HCT116 (cell line): ENCODE measurements at regions not wholly inside any gene's neighbourhood (a gene's known extent, or its start where the extent isn't known, plus 50 kb on each side); places are given as distances from the start of the nearest gene placed in this dataset.

ENCODE experiments used
- ATAC-seq: fragments of 200-7000 bp; cut with Tn5 transposase; 2 replicates; pipeline ENCODE4 v1.9.1; 2020; ENCODE audit warnings: mild to moderate bottlenecking, moderate library complexity
- BruUV-seq: library from RNA; stranded (reverse); fragments of 400-500 nt; replicated peaks from 2 replicates; lab custom pipeline; 2021; lab: Mats Ljungman, UMichigan
- CTCF ChIA-PET: fragments of 300-600 bp; sonication (Branson Sonifier 250); formaldehyde crosslinking; loops from one replicate; lab custom pipeline; 2021; ENCODE audit warnings: antibody characterized with exemption; lab: Charles Lee
- POLR2A ChIA-PET: fragments of 300-600, 350-600 bp; sonication (Branson Sonifier 250); formaldehyde crosslinking; loops from one replicate; lab custom pipeline; 2021; ENCODE audit warnings: antibody characterized with exemption; lab: Charles Lee
- RAD21 ChIA-PET, 2 experiments: fragments of 300-600 bp; sonication (Branson Sonifier 250); formaldehyde crosslinking; loops; one replicate each; lab custom pipeline; 2023; ENCODE audit warnings: low total read pairs in 2 of 2; ENCODE audit not compliant: uncharacterized antibody in 2 of 2, unreplicated experiment in 2 of 2, low non-redundant PET in 1 of 2; lab: Charles Lee
- DNase-seq: peaks from one replicate; pipeline ENCODE4 v3.0.0-alpha.2; 2010; ENCODE audit warnings: low read depth, low spot score
- H2AFZ ChIP-seq: fragments of 200-600 bp; shearing (Covaris generic), sonication (generic); 2 replicates; pipeline ENCODE4 v1.6.1; 2017; ENCODE audit warnings: low read depth, mixed run types, mixed read lengths, antibody characterized with exemption, low read length; ENCODE audit not compliant: poor library complexity, severe bottlenecking
- H3K27ac ChIP-seq: 2 replicates; pipeline ENCODE4 v1.5.1; 2012; ENCODE audit warnings: low read depth, low read length
- H3K27me3 ChIP-seq: fragments of 200-600 bp; sonication (generic); 2 replicates; pipeline ENCODE4 v1.6.1; 2016; ENCODE audit warnings: mixed run types, low read length, mixed read lengths; ENCODE audit not compliant: insufficient read depth
- H3K36me3 ChIP-seq, 2 experiments: fragments of 200-500 bp in 1 of 2; fragments of 200-600 bp in 1 of 2; sonication (Bioruptor generic) in 1 of 2; sonication (generic) in 1 of 2; 2 replicates each; pipeline versions ENCODE4 v1.5.1 to v1.6.1; 2014 to 2016; ENCODE audit warnings: low read length in 2 of 2, inconsistent platforms in 1 of 2, mixed read lengths in 1 of 2, mixed run types in 1 of 2; ENCODE audit not compliant: insufficient read depth in 2 of 2, control insufficient read depth in 1 of 2
- H3K4me1 ChIP-seq, 2 experiments: fragments of 200-600 bp in 1 of 2; sonication (generic) in 1 of 2; 2 replicates each; pipeline versions ENCODE4 v1.5.1 to v1.6.1; 2012 to 2017; ENCODE audit warnings: low read length in 2 of 2, inconsistent platforms in 1 of 2, mild to moderate bottlenecking in 1 of 2, mixed read lengths in 1 of 2, mixed run types in 1 of 2, moderate library complexity in 1 of 2; ENCODE audit not compliant: insufficient read depth in 2 of 2, control insufficient read depth in 1 of 2
- H3K4me2 ChIP-seq: fragments of 200-600 bp; sonication (generic); 2 replicates; pipeline ENCODE4 v1.6.1; 2017; ENCODE audit warnings: mixed run types, low read length, mixed read lengths
- H3K4me3 ChIP-seq, 2 experiments: fragments of 200-600 bp in 1 of 2; sonication (generic) in 1 of 2; replicated peaks in 1 of 2; 2 replicates each; pipeline ENCODE4 v1.5.1; 2011 to 2016; ENCODE audit warnings: low read length in 2 of 2, control low read depth in 1 of 2, low read depth in 1 of 2, mild to moderate bottlenecking in 1 of 2, mixed read lengths in 1 of 2, mixed run types in 1 of 2
- H3K79me2 ChIP-seq: fragments of 200-600 bp; sonication (generic); 2 replicates; pipeline ENCODE4 v1.6.1; 2017; ENCODE audit warnings: mild to moderate bottlenecking, mixed run types, low read length, moderate library complexity, mixed read lengths; ENCODE audit not compliant: insufficient read depth
- H3K9ac ChIP-seq: fragments of 200-600 bp; sonication (generic); 2 replicates; pipeline ENCODE4 v1.6.1; 2016; ENCODE audit warnings: low read length, mixed read lengths
- H3K9me2 ChIP-seq: fragments of 200-600 bp; sonication (generic), shearing (Covaris generic); 2 replicates; pipeline ENCODE4 v1.6.1; 2017; ENCODE audit warnings: mixed run types, mild to moderate bottlenecking, moderate library complexity; ENCODE audit not compliant: insufficient read depth
- H3K9me3 ChIP-seq, 2 experiments: fragments of 200-500 bp in 1 of 2; fragments of 200-600 bp in 1 of 2; sonication (Bioruptor generic) in 1 of 2; sonication (generic) in 1 of 2; 2 replicates each; pipeline ENCODE4 v1.6.1; 2014 to 2017; ENCODE audit warnings: low read length in 2 of 2, mixed read lengths in 2 of 2, inconsistent platforms in 1 of 2, low read depth in 1 of 2, mild to moderate bottlenecking in 1 of 2, mixed run types in 1 of 2, moderate library complexity in 1 of 2; ENCODE audit not compliant: control insufficient read depth in 1 of 2, insufficient read depth in 1 of 2
- H4K20me1 ChIP-seq: fragments of 200-600 bp; sonication (generic), shearing (Covaris generic); 2 replicates; pipeline ENCODE4 v1.6.1; 2017; ENCODE audit warnings: mixed run types, mild to moderate bottlenecking, moderate library complexity; ENCODE audit not compliant: insufficient read depth
- CBX3 ChIP-seq: IDR thresholded peaks from 2 replicates; pipeline ENCODE4 v1.6.1; 2012; ENCODE audit warnings: low read depth
- EGR1 ChIP-seq: IDR thresholded peaks from 2 replicates; pipeline ENCODE4 v1.6.1; 2012; ENCODE audit warnings: low read depth
- ELF1 ChIP-seq: IDR thresholded peaks from 2 replicates; pipeline ENCODE4 v1.6.1; 2012; ENCODE audit warnings: low read depth, borderline replicate concordance
- EZH2phosphoT487 ChIP-seq: fragments of 200-600 bp; IDR thresholded peaks from 2 replicates; pipeline ENCODE4 v1.6.1; 2018; ENCODE audit warnings: antibody characterized with exemption, borderline replicate concordance
- FOSL1 ChIP-seq: IDR thresholded peaks from 2 replicates; pipeline ENCODE4 v1.6.1; 2012; ENCODE audit warnings: low read depth
- JUND ChIP-seq: IDR thresholded peaks from 2 replicates; pipeline ENCODE4 v1.6.1; 2012
- POLR2AphosphoS5 ChIP-seq: IDR thresholded peaks from 2 replicates; pipeline ENCODE4 v1.6.1; 2011; ENCODE audit warnings: mild to moderate bottlenecking, low read depth, low read length, moderate library complexity
- RAD21 ChIP-seq: IDR thresholded peaks from 2 replicates; pipeline ENCODE4 v1.6.1; 2012; ENCODE audit warnings: low read depth, mild to moderate bottlenecking
- SIN3A ChIP-seq: IDR thresholded peaks from 2 replicates; pipeline ENCODE4 v1.6.1; 2012; ENCODE audit warnings: low read depth
- SP1 ChIP-seq: IDR thresholded peaks from 2 replicates; pipeline ENCODE4 v1.6.1; 2012; ENCODE audit warnings: low read depth
- SRF ChIP-seq: IDR thresholded peaks from 2 replicates; pipeline ENCODE4 v1.6.1; 2012; ENCODE audit warnings: low read depth
- TCF7L2 ChIP-seq: IDR thresholded peaks from 2 replicates; pipeline ENCODE4 v1.7.0; 2011; ENCODE audit warnings: borderline replicate concordance, inconsistent platforms; ENCODE audit not compliant: insufficient read depth, insufficient read length; ENCODE audit errors: extremely low read depth
- intact Hi-C: fragments of 100-400 bp; cut with micrococcal nuclease; formaldehyde crosslinking; loops from 2 replicates; pipeline ENCODE4 v1.10.0; 2022
- TF ChIP-seq, protein P1 (sequence below): IDR thresholded peaks from 2 replicates; pipeline ENCODE4 v1.6.1; 2011; ENCODE audit warnings: mild to moderate bottlenecking, low read length, moderate library complexity; ENCODE audit not compliant: insufficient replicate concordance; ENCODE audit errors: extremely low read depth
- TF ChIP-seq, protein P2 (sequence below), 3 experiments: fragments of 200-600 bp in 1 of 3; sonication (generic) in 1 of 3; IDR thresholded peaks in 2 of 3; conservative IDR thresholded peaks in 1 of 3; 2 replicates each; pipeline ENCODE4 v1.5.1; 2012 to 2017; ENCODE audit warnings: low read depth in 2 of 3, low read length in 2 of 3, antibody characterized with exemption in 1 of 3, borderline replicate concordance in 1 of 3, control low read depth in 1 of 3, mild to moderate bottlenecking in 1 of 3, mixed read lengths in 1 of 3, mixed run types in 1 of 3, moderate library complexity in 1 of 3; ENCODE audit not compliant: insufficient read depth in 1 of 3
- TF ChIP-seq, protein P3 (sequence below): IDR thresholded peaks from 2 replicates; pipeline ENCODE4 v1.6.1; 2012; ENCODE audit warnings: low read depth

DNA sequence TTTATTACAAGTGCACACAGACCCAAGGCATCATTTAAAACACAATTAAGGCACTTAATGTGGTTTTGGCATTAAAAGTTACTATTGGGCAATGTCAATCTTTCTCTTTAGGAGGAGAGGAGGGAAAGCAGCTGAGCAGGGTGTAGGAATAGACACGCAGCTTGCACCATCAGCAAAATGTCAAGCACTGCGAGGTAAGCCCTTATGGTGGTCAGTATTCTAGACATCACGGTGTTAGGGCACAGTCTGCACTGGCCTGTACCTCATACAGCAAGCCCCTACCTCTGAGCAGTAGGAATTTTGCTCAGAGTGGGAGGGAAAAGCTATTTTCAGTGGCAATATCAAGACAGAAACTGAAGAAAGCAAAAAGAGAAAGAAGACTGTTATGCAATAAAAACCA lies 62.0 kb upstream of the ESRRG start (continued):
- TF ChIP-seq, protein P1, sequence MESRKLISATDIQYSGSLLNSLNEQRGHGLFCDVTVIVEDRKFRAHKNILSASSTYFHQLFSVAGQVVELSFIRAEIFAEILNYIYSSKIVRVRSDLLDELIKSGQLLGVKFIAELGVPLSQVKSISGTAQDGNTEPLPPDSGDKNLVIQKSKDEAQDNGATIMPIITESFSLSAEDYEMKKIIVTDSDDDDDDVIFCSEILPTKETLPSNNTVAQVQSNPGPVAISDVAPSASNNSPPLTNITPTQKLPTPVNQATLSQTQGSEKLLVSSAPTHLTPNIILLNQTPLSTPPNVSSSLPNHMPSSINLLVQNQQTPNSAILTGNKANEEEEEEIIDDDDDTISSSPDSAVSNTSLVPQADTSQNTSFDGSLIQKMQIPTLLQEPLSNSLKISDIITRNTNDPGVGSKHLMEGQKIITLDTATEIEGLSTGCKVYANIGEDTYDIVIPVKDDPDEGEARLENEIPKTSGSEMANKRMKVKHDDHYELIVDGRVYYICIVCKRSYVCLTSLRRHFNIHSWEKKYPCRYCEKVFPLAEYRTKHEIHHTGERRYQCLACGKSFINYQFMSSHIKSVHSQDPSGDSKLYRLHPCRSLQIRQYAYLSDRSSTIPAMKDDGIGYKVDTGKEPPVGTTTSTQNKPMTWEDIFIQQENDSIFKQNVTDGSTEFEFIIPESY: no peak
- no peak for TF ChIP-seq TCF7L2
- no peak for TF ChIP-seq JUND
- no peak for TF ChIP-seq ELF1
- no peak for TF ChIP-seq FOSL1
- no peak for TF ChIP-seq RAD21

DNA sequence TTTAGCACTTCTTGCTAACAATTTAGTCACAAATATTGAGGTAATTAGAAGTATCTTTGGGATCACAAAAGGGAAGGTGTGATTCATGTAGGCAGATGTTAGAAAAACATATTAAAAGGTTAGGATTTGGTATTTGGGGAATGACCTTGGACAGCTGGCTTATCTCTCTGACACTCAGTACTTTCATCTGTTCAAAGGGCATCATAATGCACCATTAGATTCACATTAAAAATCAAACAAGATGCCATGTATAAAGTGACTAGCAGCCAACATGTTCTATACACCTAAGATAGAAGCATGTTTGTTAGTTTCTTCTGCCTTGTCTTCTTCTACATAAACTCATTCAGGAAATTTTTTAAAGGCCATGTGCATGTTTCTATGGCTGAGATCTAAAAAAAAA lies 56.5 kb upstream of the ESRRG start:
- no peaks in the 10 kb centered on the region for H3K9me3 ChIP-seq
- no TSS peak for BruUV-seq
- no peak for TF ChIP-seq EZH2phosphoT487
- TF ChIP-seq, protein P2, sequence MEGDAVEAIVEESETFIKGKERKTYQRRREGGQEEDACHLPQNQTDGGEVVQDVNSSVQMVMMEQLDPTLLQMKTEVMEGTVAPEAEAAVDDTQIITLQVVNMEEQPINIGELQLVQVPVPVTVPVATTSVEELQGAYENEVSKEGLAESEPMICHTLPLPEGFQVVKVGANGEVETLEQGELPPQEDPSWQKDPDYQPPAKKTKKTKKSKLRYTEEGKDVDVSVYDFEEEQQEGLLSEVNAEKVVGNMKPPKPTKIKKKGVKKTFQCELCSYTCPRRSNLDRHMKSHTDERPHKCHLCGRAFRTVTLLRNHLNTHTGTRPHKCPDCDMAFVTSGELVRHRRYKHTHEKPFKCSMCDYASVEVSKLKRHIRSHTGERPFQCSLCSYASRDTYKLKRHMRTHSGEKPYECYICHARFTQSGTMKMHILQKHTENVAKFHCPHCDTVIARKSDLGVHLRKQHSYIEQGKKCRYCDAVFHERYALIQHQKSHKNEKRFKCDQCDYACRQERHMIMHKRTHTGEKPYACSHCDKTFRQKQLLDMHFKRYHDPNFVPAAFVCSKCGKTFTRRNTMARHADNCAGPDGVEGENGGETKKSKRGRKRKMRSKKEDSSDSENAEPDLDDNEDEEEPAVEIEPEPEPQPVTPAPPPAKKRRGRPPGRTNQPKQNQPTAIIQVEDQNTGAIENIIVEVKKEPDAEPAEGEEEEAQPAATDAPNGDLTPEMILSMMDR (IDR thresholded peaks at IDR 0.05 in 2 of 3, conservative IDR thresholded peaks at IDR 0.05 in 1 of 3; ENCODE audit: borderline replicate concordance in 1 of 3, insufficient read depth in 1 of 3, low read depth in 2 of 3, low read length in 2 of 3): no peak
- no peak for TF ChIP-seq SIN3A
- TF ChIP-seq SRF: no peak
- no peak for TF ChIP-seq EGR1
- no peak for TF ChIP-seq POLR2AphosphoS5
- TF ChIP-seq SP1: no peak
- no peak for TF ChIP-seq ELF1
- TF ChIP-seq, protein P3, sequence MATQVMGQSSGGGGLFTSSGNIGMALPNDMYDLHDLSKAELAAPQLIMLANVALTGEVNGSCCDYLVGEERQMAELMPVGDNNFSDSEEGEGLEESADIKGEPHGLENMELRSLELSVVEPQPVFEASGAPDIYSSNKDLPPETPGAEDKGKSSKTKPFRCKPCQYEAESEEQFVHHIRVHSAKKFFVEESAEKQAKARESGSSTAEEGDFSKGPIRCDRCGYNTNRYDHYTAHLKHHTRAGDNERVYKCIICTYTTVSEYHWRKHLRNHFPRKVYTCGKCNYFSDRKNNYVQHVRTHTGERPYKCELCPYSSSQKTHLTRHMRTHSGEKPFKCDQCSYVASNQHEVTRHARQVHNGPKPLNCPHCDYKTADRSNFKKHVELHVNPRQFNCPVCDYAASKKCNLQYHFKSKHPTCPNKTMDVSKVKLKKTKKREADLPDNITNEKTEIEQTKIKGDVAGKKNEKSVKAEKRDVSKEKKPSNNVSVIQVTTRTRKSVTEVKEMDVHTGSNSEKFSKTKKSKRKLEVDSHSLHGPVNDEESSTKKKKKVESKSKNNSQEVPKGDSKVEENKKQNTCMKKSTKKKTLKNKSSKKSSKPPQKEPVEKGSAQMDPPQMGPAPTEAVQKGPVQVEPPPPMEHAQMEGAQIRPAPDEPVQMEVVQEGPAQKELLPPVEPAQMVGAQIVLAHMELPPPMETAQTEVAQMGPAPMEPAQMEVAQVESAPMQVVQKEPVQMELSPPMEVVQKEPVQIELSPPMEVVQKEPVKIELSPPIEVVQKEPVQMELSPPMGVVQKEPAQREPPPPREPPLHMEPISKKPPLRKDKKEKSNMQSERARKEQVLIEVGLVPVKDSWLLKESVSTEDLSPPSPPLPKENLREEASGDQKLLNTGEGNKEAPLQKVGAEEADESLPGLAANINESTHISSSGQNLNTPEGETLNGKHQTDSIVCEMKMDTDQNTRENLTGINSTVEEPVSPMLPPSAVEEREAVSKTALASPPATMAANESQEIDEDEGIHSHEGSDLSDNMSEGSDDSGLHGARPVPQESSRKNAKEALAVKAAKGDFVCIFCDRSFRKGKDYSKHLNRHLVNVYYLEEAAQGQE: no peak
- no peak for TF ChIP-seq FOSL1
- TF ChIP-seq CBX3: no peak
- no peak for TF ChIP-seq JUND
- TF ChIP-seq, all 23 proteins: peak for 0
- Histone ChIP-seq H3K79me2 (no peaks in the 10 kb centered on the region), H4K20me1 (no peaks in the 10 kb centered on the region), H3K27me3 (no peaks in the 10 kb centered on the region), H3K9ac (no peak overlapping the region), H3K27ac (no peak overlapping the region), H3K4me3 (no peak overlapping the region), H3K4me2 (no peak overlapping the region), H3K4me1 (no peaks in the 10 kb centered on the region), H2AFZ (no peak overlapping the region), H3K36me3 (no peaks in the 10 kb centered on the region), H3K9me2 (no peaks in the 10 kb centered on the region)
- ChIA-PET RAD21 (no interaction called here), CTCF (no interaction called here), POLR2A (no interaction called here)
- intact Hi-C loops: no loop called here
- ATAC-seq (no peak), DNase-seq (no peak)
